ENCODE measurements at regions not wholly inside any gene's neighbourhood (a gene's known extent, or its start where the extent isn't known, plus 50 kb on each side); places are given as distances from the start of the nearest gene placed in this dataset.

GRCh38 chr3:27824312-27825200 lies 102.4 kb upstream of the EOMES start:
- POLR2A ChIA-PET (ENCODE audit: unreplicated experiment), result no interaction called here

GRCh38 chr3:27826448-27826847 lies 104.3 kb upstream of the EOMES start:
- Histone ChIP-seq H3K4me1 (replicated peaks; ENCODE audit: insufficient read depth) (no peaks in the 10 kb centered on the region), H3K9me2 (ENCODE audit: insufficient read depth) (no peaks in the 10 kb centered on the region), H3K79me2 (ENCODE audit: low read depth) (no peaks in the 10 kb centered on the region), H3K27me3 (ENCODE audit: insufficient read depth, low read depth) (no peaks in the 10 kb centered on the region), H3K9me3 (ENCODE audit: insufficient read depth, low read depth) (0 out of 2 replicates have a peak, but pooled peaks cover 8% of the 10 kb centered on the region), H3F3A (ENCODE audit: insufficient read depth, low read depth) (no peaks in the 10 kb centered on the region), H4K20me1 (ENCODE audit: insufficient read depth) (no peaks in the 10 kb centered on the region), H2AFZ (no peak overlapping the region), H3K36me3 (ENCODE audit: low read depth) (no peaks in the 10 kb centered on the region), H3K27ac (no peak overlapping the region), H3K4me2 (no peak overlapping the region), H3K4me3 (no peak overlapping the region)
- POLR2A ChIA-PET (ENCODE audit: unreplicated experiment), result interaction anchor here (0.6 kb wide), 1 partner anchor 84 kb away, joined by 3 read pairs; no protein-coding TSS in a partner anchor
- CTCF ChIA-PET, result no interaction called here
- TF ChIP-seq CTCF (conservative IDR thresholded peaks at IDR 0.05), result no peak
- TF ChIP-seq EZH2 (IDR thresholded peaks at IDR 0.05; ENCODE audit: low read depth), result no peak
- intact Hi-C loops (cut with micrococcal nuclease; ENCODE audit: unreplicated experiment), result no loop called here
- BruUV-seq (replicated peaks), result no TSS peak
- no peak for DNase-seq

More at GRCh38 chr3:27824312-27825200, 102.4 kb upstream of the EOMES start:
- H3K79me2 ChIP-seq (ENCODE audit: low read depth), result no peaks in the 10 kb centered on the region
- no TSS peak for BruUV-seq (replicated peaks)
- no peaks in the 10 kb centered on the region for H3K9me2 ChIP-seq (ENCODE audit: insufficient read depth)
- intact Hi-C loops (cut with micrococcal nuclease; ENCODE audit: unreplicated experiment), result no loop called here
- H3K9me3 ChIP-seq (ENCODE audit: insufficient read depth, low read depth), result 0 out of 2 replicates have a peak, but pooled peaks cover 8% of the 10 kb centered on the region
- H3K4me3 ChIP-seq, result no peak overlapping the region
- H3K36me3 ChIP-seq (ENCODE audit: low read depth), result no peaks in the 10 kb centered on the region
- CTCF ChIA-PET, result no interaction called here
- H3F3A ChIP-seq (ENCODE audit: insufficient read depth, low read depth), result no peaks in the 10 kb centered on the region
- no peaks in the 10 kb centered on the region for H3K27me3 ChIP-seq (ENCODE audit: insufficient read depth, low read depth)
- no peak overlapping the region for H3K27ac ChIP-seq
- H2AFZ ChIP-seq, result no peak overlapping the region
- no peak overlapping the region for H3K4me2 ChIP-seq
- no peak for DNase-seq
- H3K4me1 ChIP-seq (replicated peaks; ENCODE audit: insufficient read depth), result no peaks in the 10 kb centered on the region
- TF ChIP-seq EZH2 (IDR thresholded peaks at IDR 0.05; ENCODE audit: low read depth) (no peak), CTCF (conservative IDR thresholded peaks at IDR 0.05) (no peak)
- no peaks in the 10 kb centered on the region for H4K20me1 ChIP-seq (ENCODE audit: insufficient read depth)

- H4K20me1 ChIP-seq (ENCODE audit: insufficient read depth), result no peaks in the 10 kb centered on the region
- intact Hi-C loops (cut with micrococcal nuclease; ENCODE audit: unreplicated experiment), result no loop called here
- H2AFZ ChIP-seq, result no peak overlapping the region
- no peaks in the 10 kb centered on the region for H3K9me2 ChIP-seq (ENCODE audit: insufficient read depth)
- no peaks in the 10 kb centered on the region for H3K27me3 ChIP-seq (ENCODE audit: insufficient read depth, low read depth)
- H3K36me3 ChIP-seq (ENCODE audit: low read depth), result no peaks in the 10 kb centered on the region
- H3K9me3 ChIP-seq (ENCODE audit: insufficient read depth, low read depth), result 0 out of 2 replicates have a peak, but pooled peaks cover 5% of the 10 kb centered on the region
- no peaks in the 10 kb centered on the region for H3F3A ChIP-seq (ENCODE audit: insufficient read depth, low read depth)
- no peak for DNase-seq
- BruUV-seq (replicated peaks), result no TSS peak
- H3K79me2 ChIP-seq (ENCODE audit: low read depth), result no peaks in the 10 kb centered on the region
- H3K27ac ChIP-seq, result no peak overlapping the region
- ChIA-PET CTCF (no interaction called here), POLR2A (ENCODE audit: unreplicated experiment) (no interaction called here)
- H3K4me2 ChIP-seq, result no peak overlapping the region
- H3K4me3 ChIP-seq, result no peak overlapping the region
- H3K4me1 ChIP-seq (replicated peaks; ENCODE audit: insufficient read depth), result no peaks in the 10 kb centered on the region
- TF ChIP-seq EZH2 (IDR thresholded peaks at IDR 0.05; ENCODE audit: low read depth), result no peak
- TF ChIP-seq CTCF (conservative IDR thresholded peaks at IDR 0.05), result no peak
Measured at GRCh38 chr3:27827041-27827440, 104.9 kb upstream of the EOMES start.
